ENCODE measurements at regions not wholly inside any gene's neighbourhood (a gene's known extent, or its start where the extent isn't known, plus 50 kb on each side); places are given as distances from the start of the nearest gene placed in this dataset.

- no peak for DNase-seq (ENCODE audit: low spot score)
- no peak overlapping the region for H3K4me3 ChIP-seq
- no peak overlapping the region for H3K27ac ChIP-seq
- TF ChIP-seq, protein P1, sequence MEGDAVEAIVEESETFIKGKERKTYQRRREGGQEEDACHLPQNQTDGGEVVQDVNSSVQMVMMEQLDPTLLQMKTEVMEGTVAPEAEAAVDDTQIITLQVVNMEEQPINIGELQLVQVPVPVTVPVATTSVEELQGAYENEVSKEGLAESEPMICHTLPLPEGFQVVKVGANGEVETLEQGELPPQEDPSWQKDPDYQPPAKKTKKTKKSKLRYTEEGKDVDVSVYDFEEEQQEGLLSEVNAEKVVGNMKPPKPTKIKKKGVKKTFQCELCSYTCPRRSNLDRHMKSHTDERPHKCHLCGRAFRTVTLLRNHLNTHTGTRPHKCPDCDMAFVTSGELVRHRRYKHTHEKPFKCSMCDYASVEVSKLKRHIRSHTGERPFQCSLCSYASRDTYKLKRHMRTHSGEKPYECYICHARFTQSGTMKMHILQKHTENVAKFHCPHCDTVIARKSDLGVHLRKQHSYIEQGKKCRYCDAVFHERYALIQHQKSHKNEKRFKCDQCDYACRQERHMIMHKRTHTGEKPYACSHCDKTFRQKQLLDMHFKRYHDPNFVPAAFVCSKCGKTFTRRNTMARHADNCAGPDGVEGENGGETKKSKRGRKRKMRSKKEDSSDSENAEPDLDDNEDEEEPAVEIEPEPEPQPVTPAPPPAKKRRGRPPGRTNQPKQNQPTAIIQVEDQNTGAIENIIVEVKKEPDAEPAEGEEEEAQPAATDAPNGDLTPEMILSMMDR (IDR thresholded peaks at IDR 0.05) = no peak
Measured at GRCh38 chr10:110429301-110429700, 68.4 kb upstream of the DUSP5 start.

GRCh38 chr10:110430340-110431273 lies 67.1 kb upstream of the DUSP5 start:
- no peak overlapping the region for H3K27ac ChIP-seq
- DNase-seq (ENCODE audit: low spot score) = no peak
- TF ChIP-seq, protein P1 (IDR thresholded peaks at IDR 0.05) = no peak
- H3K4me3 ChIP-seq = no peak overlapping the region

GRCh38 chr10:110431659-110432058 lies 66.0 kb upstream of the DUSP5 start:
- Histone ChIP-seq H3K4me3 (no peak overlapping the region), H3K27ac (no peak overlapping the region)
- DNase-seq (ENCODE audit: low spot score) = no peak
- TF ChIP-seq, protein P1 (IDR thresholded peaks at IDR 0.05) = no peak

DNA sequence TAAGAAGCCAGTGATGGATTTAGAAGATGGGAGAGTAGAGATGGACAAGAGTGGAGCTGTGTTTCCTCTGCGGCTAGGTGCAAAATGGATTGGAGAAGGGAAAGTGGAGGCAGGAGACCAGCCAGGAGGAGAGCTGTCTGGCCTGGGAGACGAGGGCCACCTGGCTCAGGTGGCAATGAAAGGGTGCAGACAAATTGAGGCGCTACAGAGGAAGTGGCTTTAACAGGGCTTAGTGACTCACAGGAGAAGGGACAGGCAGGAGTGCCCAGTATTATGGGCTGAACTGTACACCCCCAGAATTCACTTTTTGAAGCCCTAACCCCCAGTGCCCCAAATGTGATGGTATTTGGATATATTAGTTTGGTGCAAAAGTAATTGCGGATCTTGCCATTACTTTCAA lies 65.6 kb upstream of the DUSP5 start:
- Histone ChIP-seq H3K27ac (no peak overlapping the region), H3K4me3 (no peak overlapping the region)
- DNase-seq (ENCODE audit: low spot score) = no peak
- TF ChIP-seq, protein P1 (IDR thresholded peaks at IDR 0.05) = no peak

DNA sequence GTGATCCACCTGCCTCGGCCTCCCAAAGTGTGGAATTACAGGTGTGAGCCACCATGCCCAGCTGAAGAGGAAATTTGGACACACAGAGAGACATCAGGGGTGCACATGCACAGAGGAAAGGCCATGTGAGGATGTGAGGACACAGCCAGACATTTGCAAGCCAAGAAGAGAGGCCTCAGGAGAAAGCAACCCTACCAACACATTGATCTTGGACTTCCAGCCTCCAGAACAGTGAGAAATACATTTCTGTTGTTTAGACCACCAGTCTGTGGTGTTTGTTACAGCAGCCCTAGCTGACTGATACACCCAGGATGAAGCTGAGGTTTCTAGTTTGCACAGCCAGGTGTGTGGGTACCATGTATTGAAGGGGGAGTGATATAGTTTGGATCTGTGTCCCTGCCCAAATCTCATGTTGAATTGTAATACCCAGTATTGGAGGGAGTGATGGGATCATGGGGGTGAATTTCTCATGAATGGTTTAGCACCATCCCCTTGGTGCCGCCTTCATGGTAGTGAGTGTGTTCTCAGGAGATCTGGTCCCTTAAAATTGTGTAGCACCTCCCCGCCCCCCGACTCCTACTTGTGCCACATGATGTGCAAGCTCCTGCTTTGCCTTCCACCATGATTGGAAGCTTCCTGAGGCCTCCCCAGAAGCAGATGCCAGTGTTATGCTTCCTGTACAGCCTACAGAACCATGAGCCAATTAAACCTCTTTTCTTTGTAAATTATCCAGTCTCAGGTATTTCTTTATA lies 64.7 kb upstream of the DUSP5 start:
- DNase-seq (ENCODE audit: low spot score) = no peak
- Histone ChIP-seq H3K27ac (no peak overlapping the region), H3K4me3 (no peak overlapping the region)
- TF ChIP-seq, protein P1 (IDR thresholded peaks at IDR 0.05) = no peak

- TF ChIP-seq, protein P1 (IDR thresholded peaks at IDR 0.05) = no peak
- no peak overlapping the region for H3K27ac ChIP-seq
- no peak for DNase-seq (ENCODE audit: low spot score)
- no peak overlapping the region for H3K4me3 ChIP-seq
Measured at GRCh38 chr10:110433740-110434139, 64.0 kb upstream of the DUSP5 start.

All from coronary artery (tissue), 2 donors.